ENCODE measurements at regions not wholly inside any gene's neighbourhood (a gene's known extent, or its start where the extent isn't known, plus 50 kb on each side); places are given as distances from the start of the nearest gene placed in this dataset.
"Not testable (repeated sequence)": the region's sequence is repeated elsewhere in the genome, so short reads cannot be mapped to it uniquely, and the experiment has no call there.

- no peak for DNase-seq (ENCODE audit: low spot score)
These were observed 83.4 kb upstream of the GSE1 start for GRCh38 chr16:85529489-85530369.

- DNase-seq (ENCODE audit: low spot score) = no peak
These were observed 82.8 kb upstream of the GSE1 start for GRCh38 chr16:85530370-85530739.

- DNase-seq (ENCODE audit: low spot score) = no peak
These were observed 81.6 kb upstream of the GSE1 start for GRCh38 chr16:85531516-85531915.

- no peak for DNase-seq (ENCODE audit: low spot score)
These were observed 81.0 kb upstream of the GSE1 start for GRCh38 chr16:85532147-85532546.

- DNase-seq (ENCODE audit: low spot score) = not testable (repeated sequence)
These were observed 79.5 kb upstream of the GSE1 start for GRCh38 chr16:85533593-85533992.

GRCh38 chr16:85534536-85535351 is 78.4 kb upstream of the GSE1 start:
- no peak for DNase-seq (ENCODE audit: low spot score)

- DNase-seq (ENCODE audit: low spot score) = peak; percentile 97
These were observed 77.6 kb upstream of the GSE1 start for GRCh38 chr16:85535352-85536072.

GRCh38 chr16:85536073-85536410 is 77.1 kb upstream of the GSE1 start:
- DNase-seq (ENCODE audit: low spot score) = no peak

- DNase-seq (ENCODE audit: low spot score) = no peak
These were observed 76.5 kb upstream of the GSE1 start for GRCh38 chr16:85536411-85537330.

GRCh38 chr16:85537331-85537788 is 75.8 kb upstream of the GSE1 start:
- no peak for DNase-seq (ENCODE audit: low spot score)

GRCh38 chr16:85537795-85538401 is 75.2 kb upstream of the GSE1 start:
- DNase-seq (ENCODE audit: low spot score) = no peak

GRCh38 chr16:85539084-85539483 is 74.0 kb upstream of the GSE1 start:
- DNase-seq (ENCODE audit: low spot score) = no peak

- no peak for DNase-seq (ENCODE audit: low spot score)
These were observed 73.4 kb upstream of the GSE1 start for GRCh38 chr16:85539629-85540291.

GRCh38 chr16:85541181-85541580 is 71.9 kb upstream of the GSE1 start:
- no peak for DNase-seq (ENCODE audit: low spot score)

- DNase-seq (ENCODE audit: low spot score) = no peak
These were observed 71.5 kb upstream of the GSE1 start for GRCh38 chr16:85541619-85541979.

- no peak for DNase-seq (ENCODE audit: low spot score)
These were observed 70.9 kb upstream of the GSE1 start for GRCh38 chr16:85541980-85542900.

- DNase-seq (ENCODE audit: low spot score) = no peak
These were observed 69.6 kb upstream of the GSE1 start for GRCh38 chr16:85543536-85543935.

GRCh38 chr16:85544016-85544415 is 69.1 kb upstream of the GSE1 start:
- DNase-seq (ENCODE audit: low spot score) = no peak

GRCh38 chr16:85544668-85545067 is 68.5 kb upstream of the GSE1 start:
- DNase-seq (ENCODE audit: low spot score) = no peak

All from HuH-7.5 (cell line).